GM18498 (cell line): ENCODE measurements at regions not wholly inside any gene's neighbourhood (a gene's known extent, or its start where the extent isn't known, plus 50 kb on each side); places are given as distances from the start of the nearest gene placed in this dataset.
A peak's percentile ranks its signal among the peaks of the same experiment; 100 is the strongest.

Experiments
- ATAC-seq: cut with Tn5 transposase; IDR thresholded peaks from one replicate; pipeline ENCODE4 v1.9.1; 2021; ENCODE audit warnings: mild to moderate bottlenecking, moderate library complexity; ENCODE audit not compliant: unreplicated experiment

GRCh38 chr4:125736057-125736456 lies 421.3 kb downstream of the FAT4 start:
- no peak for ATAC-seq

- no peak for ATAC-seq
Measured at GRCh38 chr4:125739760-125740159, 425.0 kb downstream of the FAT4 start.

GRCh38 chr4:125741825-125742452 lies 427.2 kb downstream of the FAT4 start:
- no peak for ATAC-seq

- ATAC-seq, result no peak
Measured at GRCh38 chr4:125744891-125745364, 430.2 kb downstream of the FAT4 start.

GRCh38 chr4:125749354-125749753 lies 434.6 kb downstream of the FAT4 start:
- ATAC-seq, result no peak

- ATAC-seq, result no peak
Measured at GRCh38 chr4:125750399-125750798, 435.6 kb downstream of the FAT4 start.

- no peak for ATAC-seq
Measured at GRCh38 chr4:125750828-125751466, 436.2 kb downstream of the FAT4 start.

GRCh38 chr4:125758438-125758837 lies 443.7 kb downstream of the FAT4 start:
- ATAC-seq, result no peak

- no peak for ATAC-seq
Measured at GRCh38 chr4:125760201-125760819, 445.6 kb downstream of the FAT4 start.

- no peak for ATAC-seq
Measured at GRCh38 chr4:125760956-125761355, 446.2 kb downstream of the FAT4 start.

GRCh38 chr4:125762537-125762936 lies 447.8 kb downstream of the FAT4 start:
- no peak for ATAC-seq

GRCh38 chr4:125765941-125766340 lies 451.2 kb downstream of the FAT4 start:
- ATAC-seq, result no peak

GRCh38 chr4:125770814-125771398 lies 456.2 kb downstream of the FAT4 start:
- ATAC-seq, result no peak

GRCh38 chr4:125772680-125773079 lies 457.9 kb downstream of the FAT4 start:
- peak; percentile 58 for ATAC-seq

- no peak for ATAC-seq
Measured at GRCh38 chr4:125773502-125773901, 458.7 kb downstream of the FAT4 start.

GRCh38 chr4:125773931-125774330 lies 459.2 kb downstream of the FAT4 start:
- no peak for ATAC-seq

- ATAC-seq, result no peak
Measured at GRCh38 chr4:125776146-125776545, 461.4 kb downstream of the FAT4 start.

- no peak for ATAC-seq
Measured at GRCh38 chr4:125780164-125780563, 465.4 kb downstream of the FAT4 start.

- ATAC-seq, result no peak
Measured at GRCh38 chr4:125780747-125781146, 466.0 kb downstream of the FAT4 start.

- ATAC-seq, result no peak
Measured at GRCh38 chr4:125781651-125782050, 466.9 kb downstream of the FAT4 start.

- no peak for ATAC-seq
Measured at GRCh38 chr4:125784741-125785140, 470.0 kb downstream of the FAT4 start.

GRCh38 chr4:125787707-125788106 lies 473.0 kb downstream of the FAT4 start:
- ATAC-seq, result no peak
